NCI-H1417 treated with DMSO at 0.1 percent for 48 hours (cell line): ENCODE measurements at regions not wholly inside any gene's neighbourhood (a gene's known extent, or its start where the extent isn't known, plus 50 kb on each side); places are given as distances from the start of the nearest gene placed in this dataset.
"Not testable (repeated sequence)": the region's sequence is repeated elsewhere in the genome, so short reads cannot be mapped to it uniquely, and the experiment has no call there.

ENCODE experiments used
- DNase-seq: peaks from one replicate; lab custom pipeline; 2025; lab: John Stamatoyannopoulos, UW

DNA sequence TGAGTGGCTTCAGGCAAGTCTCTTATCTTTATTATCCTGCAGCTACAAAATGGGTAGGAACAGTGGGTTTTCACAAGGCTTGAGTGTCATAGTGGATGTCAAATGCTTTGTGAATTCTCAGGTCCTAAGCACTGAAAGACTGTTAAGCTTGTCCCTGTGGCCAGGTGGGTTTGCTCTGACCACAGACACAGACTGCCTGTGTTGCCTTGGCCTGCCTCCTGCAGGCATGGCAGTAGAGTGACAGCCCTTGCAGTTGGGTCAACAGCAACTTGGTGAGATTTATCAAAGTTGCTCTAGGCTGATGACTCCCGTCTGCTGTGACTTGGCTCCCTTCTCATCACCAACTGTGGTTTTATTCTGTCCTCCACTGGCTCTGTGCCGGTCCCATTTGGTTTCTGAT is 520.0 kb upstream of the CCDC196 start:
- DNase-seq, result no peak

DNA sequence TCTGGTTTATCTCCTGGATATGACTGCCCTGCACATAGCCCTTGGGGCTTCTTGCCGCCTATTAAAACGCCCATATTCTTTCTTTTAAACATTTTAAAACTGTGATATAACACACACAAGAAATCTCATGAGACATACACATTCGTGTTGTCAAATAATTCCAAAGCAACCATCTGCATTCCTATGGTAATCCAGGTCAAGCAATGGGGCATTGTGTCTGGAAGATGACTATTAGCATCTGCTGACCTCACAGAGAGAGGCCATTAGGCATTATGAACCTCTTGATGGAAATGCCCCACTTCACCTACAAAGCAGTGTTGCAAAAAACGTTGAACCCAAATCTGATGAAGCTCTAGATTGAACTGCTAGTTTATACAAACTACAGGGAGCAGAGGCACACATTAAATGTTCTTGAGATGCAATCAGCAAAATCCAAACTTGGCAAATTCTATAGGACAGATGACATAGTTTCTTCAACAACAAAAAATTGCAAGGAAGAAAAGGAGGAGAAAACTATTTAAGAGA is 513.8 kb upstream of the CCDC196 start:
- no peak for DNase-seq

DNA sequence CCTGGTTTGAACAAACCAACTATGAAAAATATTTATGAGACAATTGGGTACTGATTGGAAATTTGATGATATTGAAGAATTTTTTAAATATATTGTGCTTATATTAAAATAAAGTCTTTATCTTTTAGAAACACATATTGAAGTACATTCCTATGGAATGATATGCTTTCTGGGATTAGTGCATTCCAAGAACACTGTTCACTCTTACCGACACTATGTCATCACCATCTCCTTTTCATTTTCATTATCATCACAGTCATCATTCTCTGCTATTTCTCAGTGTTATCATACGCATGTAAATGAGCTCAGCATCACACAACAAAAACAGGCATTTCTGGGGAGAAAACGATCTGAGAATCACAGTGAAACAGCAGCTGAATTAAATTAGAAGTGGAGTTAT is 513.3 kb upstream of the CCDC196 start:
- no peak for DNase-seq

DNA sequence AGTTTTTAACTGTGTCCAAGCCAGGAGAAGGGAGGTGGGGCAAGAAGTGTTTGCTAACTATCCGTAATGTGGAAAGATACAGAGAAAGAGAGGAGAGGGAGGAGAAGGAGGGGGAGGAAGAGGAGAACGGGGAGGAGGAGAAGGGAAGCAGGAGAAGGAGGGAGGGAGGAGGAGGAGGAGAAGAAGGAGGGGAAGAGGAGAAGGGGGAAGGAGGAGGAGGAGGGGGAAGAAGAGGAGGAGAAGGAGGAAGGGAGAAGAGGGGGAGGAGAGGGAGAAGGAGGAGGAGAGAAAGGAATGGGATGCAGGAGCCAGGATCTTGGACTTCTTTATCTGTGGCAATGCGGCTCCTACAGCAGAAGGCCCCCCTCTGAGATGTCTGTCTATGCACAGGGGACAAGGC is 510.3 kb upstream of the CCDC196 start:
- DNase-seq, result no peak

DNA sequence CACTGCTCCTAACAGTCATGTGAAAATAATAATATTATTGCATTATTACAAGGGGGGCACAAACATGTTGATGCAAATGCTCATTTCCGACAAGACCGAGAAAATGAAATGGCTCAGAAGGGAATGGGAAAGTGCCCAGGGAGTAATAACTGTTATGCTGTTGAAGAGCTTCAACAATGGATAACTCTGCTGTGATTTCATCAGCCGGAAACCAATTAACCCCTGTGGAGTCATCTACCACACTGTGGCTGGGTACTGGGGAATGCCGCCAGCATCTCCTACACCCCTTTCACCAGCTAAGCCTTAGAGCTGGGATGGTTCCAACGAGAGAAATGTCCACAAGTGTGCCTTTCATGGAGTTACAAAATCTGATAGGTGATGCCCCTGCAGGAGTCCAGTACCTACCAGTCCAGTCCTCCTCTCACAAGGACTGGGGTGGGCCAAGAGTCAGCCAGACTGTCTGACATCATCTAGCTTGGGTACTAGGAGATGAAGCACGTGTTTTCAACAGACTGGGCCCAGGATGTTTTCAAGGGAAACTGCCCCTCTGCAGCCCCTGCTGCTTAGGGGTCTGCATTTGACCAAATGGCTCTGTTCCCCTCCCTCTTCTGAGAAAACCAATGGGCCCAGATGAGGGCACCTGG is 509.3 kb upstream of the CCDC196 start:
- DNase-seq, result no peak

DNA sequence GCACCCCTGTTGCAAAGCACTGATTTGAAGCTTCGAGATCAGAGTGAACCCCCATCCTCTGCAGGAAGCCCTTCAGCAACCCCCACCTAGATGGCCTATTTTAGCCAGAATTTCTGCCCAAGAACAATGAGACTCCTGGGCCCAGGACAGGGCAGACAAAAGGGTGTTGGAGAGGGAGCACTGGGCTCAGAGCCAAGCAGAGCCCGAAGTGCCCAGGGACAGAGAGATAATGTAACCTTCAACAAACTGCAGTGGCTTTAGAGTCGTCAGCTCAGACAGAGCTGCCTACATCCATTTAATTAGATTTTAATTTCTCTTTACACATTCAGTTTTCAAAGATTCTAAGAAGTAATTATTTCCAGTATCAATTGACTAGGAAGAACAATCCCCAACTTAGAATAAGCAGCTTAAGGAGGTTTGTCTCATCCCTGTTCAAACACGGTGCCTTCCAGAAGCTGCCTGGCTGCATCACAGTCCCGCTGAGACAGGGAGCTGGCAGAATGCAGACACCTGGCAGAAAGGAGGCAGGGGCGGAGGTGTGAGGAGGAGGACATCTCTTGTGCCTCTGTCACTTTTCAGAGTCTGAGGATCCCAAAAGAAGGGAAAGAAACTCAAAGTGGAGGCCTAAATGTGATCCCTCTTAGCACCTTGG is 504.9 kb upstream of the CCDC196 start:
- DNase-seq, result no peak

DNA sequence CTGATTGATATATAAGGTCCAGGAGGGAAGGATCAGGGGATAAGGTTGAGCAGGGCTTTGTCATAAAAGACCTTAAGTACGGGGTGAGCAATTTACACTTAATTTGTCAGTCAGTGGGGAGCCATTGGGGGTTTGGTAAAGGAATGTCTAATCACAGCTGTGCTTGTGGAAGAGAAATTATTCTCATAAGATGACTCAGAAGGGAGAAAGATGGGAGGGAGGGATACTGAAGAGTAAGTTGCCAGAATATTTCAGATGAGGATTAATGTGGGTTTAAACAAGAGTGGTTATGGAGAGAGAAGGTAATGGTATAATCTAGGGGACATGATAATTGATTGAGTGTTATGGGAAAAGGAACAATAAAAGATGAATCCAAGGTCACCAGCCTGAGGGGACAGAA is 500.1 kb upstream of the CCDC196 start:
- no peak for DNase-seq

DNA sequence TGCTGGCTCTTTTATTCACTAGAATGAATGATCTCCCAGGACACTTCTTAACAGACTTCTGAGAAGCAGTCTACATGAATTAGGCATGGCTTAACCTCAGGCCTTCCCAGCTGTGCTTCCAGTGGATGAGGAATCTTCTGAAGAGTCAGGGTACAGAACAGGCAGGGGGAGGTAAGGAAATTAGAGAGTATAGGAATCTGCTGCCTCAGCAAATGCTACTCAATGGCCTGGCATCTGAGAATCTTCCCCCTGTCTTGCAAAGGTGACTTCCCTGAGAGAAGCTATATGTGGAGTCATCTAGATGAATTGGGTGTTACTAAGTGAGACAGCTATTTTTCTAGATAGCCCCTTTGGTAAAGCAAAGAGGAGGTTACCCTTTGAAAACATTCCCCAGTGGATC is 496.2 kb upstream of the CCDC196 start:
- DNase-seq, result no peak

DNA sequence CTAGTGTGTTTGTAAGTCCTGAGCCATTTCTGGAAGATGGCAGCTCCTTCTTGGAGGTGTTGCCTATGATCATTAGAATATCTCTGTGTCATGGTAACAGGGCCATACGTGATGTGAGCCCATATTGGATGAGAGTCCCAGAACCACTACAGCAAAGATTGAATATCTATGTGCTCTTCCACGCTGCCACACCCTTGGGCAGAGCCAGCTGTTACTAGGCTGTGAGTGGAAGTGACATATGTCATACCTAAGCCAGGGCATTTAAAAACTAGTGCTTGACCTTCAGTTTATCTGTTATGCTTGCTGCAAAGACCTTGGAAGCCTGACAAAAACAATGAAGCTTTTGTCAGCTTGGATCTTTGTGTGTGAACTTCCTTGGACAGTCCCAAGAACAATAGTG is 495.1 kb upstream of the CCDC196 start:
- no peak for DNase-seq

DNA sequence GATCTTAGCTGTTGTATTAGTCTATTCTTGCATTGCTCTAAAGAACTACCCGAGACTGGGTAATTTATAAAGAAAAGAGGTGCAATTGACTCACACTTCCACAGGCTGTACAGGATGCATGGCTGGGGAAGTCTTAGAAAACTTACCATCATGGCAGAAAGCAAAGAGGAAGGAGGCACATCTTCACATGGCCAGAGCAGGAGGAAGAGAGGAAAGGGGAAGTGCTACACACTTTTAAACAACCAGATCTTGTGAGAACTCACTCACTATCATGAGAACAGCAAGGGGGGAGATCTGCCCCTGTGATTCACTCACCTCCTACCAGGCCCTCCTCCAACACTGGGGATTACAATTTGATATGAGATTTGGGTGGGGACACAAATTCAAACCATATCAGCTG is 494.2 kb upstream of the CCDC196 start:
- DNase-seq, result not testable (repeated sequence)

DNA sequence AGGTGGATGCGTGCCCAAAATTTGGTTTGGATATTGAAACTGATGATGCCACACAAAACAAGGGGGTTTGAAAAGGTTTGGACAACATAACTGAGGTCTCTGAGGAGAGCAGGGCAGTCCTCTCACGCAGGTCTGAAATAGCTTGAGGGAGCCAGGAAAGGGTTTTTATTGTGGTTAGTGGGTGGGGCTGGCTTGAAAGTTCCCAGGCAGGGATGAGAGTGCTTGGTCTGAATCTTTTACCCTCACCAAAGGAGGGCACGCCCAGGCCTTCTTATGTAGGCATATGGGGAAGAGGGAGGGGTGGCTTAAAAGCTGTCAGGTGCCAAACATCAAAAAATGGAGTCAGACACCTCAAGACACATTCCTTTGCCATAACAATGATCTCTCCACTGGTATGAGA is 493.1 kb upstream of the CCDC196 start:
- DNase-seq, result no peak

DNA sequence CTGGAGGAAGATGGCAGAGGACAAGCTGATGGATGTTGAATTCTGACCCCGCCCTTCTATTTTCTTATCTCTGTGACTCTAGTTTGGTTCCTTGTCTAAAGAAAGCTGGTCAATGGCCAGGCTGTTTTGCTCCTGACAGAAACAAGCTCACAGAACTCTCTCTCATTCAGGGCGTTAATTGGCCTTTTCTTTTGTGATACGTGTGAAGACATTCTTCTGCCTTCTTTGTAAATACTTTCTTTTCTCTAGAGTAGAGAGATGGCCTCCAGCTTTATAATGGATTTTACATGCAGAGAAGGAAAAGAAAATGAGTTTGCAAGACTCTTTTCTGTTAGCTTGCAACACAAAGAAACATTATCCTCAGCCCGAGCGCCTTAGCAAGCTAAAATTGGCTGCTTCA is 492.2 kb upstream of the CCDC196 start:
- no peak for DNase-seq

DNA sequence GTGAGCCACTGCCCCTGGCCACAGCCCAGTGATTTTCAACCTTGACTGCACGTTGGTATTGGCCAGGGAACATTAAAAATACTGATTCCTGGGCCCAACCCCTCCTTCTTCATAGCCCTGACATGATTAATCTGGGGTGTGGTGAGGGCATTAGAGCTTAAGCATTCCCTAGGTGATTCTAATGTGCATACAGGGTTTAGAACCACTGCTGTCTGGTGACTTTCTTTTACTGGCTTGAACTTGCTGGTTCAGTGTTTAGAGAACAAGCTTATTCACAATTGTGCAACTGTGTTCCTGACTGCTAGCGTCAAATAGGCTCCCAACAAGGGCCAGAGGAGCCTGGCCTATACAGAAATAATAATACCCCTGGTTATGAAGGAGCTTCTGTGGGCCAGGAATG is 488.8 kb upstream of the CCDC196 start:
- no peak for DNase-seq

DNA sequence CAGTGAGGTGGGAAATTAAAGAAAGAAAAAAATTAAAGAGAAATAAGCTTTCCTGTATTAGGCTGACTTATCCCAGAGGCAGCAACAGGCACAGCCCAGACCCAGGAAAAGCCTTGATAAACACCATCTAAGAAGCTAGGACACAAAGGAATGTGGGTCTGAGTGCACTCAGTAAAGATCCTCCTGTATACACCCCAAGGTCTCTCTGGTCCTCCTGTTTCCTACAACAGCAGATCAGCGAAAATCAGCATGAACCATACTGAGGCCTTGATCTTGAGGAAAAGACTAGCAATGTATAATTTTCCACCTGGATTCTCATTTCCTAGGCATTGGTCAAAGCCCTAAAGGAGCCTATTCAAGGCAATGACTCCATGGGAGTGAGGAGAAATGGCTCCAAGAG is 486.3 kb upstream of the CCDC196 start:
- DNase-seq, result no peak

DNA sequence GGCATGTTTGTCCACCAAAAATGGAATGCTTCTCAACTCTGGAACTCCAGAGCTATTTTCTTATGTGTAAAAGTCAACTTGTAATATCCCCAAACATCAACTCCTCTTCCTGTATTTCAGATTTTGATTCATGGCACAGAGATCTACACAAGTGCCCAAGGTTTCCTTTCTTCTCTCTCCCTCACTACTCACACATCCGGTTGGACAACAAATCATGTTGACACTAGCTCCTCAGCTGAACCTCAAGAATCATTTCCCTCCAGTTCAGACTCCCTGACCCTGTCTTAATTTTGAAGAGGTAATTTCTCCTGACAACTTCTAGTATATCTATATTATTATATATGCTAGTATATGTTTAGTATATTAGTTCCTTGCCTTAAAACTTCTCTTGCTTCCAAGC is 485.4 kb upstream of the CCDC196 start:
- DNase-seq, result no peak

DNA sequence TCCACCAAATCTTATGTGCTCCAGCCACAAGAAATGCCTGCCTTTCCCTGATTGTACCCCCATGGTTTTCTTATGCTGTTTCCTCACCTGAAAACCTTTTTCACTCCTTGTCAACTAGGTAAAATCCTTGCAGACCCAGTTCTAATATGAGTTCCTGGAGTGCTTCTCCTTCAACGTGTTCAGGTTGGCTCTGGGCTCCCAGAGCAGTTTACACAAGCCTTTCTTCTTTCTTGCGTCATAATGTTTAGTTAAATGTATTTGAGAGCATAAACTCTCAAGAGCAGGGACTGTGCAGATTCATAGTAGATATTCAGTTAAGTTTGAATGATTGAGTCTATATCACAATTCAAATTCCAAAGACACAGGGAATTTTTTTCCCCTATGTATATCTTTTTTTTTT is 484.8 kb upstream of the CCDC196 start:
- DNase-seq, result no peak

DNA sequence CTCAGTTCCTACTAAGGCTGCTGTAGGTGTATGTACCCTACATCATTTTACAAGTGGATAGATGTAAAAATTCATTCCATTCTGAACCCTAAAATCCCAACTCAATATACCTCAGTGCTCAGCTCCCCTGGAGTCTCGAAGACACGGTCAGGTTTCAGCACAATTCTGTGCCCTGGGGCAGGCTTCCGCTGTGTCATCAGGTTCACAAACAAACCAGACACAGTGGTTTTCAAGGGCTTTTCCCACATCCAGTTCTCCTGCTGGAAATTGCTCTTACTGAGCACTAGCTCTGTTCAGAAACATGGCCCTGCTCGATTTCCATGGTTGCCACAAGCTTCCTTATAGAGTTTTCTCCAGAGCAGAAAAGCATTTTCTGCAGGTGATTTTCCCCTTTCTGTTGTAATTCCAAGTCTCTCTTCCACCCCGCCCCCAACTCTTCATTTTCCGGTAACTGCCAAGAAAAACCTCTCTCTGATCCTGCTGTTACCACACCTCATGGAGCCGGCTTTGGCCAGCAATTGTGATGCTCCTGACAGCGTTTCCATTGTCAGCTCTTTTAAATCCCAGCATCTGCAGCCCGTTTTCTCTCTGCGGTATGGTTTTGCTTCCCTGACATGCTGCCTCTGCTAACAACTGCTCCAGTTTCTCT is 483.0 kb upstream of the CCDC196 start:
- no peak for DNase-seq

DNA sequence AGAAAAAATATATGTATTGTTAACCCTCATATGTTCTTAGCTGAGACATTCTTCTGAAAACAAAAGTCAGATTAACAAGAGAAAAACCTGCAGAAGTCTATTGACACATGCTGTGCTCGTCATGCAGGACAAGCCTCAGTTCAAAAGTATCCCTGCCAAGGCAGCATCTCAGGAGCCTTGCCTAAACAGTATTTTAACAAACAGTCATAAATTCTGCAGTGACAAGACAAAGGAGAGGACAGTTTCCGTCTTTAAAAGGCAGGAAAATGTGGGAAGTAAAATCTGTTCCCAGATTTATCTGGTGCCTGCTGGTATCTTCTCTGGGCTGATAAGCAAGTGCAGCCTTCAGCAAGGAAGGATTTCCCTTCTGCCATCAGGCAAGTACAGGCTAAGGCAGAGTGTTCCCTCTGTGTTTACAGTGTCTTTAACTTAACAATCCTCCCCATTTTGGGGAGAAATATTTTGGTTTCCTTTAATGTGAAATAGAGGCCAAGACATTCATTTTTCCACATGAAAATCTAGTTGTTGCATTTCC is 480.2 kb upstream of the CCDC196 start:
- no peak for DNase-seq

DNA sequence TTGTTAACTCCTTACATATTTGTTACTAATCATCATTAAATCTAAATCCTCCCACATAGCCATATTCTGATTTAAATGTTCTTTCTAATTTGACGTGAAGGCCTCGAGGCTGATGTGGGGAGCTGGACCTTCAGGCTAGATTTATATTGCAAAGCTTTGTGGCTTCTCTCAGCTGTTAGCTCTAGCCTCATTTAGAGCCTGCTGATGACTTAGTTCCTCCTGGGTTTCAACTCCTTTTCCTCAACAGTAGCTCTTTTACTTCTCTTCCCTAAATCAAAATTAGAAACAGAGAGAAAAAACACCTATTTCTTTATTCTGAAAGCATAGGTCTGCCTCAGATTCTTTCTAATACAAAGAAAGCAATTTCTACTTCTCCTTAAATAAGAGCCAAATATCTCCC is 477.5 kb upstream of the CCDC196 start:
- no peak for DNase-seq

DNA sequence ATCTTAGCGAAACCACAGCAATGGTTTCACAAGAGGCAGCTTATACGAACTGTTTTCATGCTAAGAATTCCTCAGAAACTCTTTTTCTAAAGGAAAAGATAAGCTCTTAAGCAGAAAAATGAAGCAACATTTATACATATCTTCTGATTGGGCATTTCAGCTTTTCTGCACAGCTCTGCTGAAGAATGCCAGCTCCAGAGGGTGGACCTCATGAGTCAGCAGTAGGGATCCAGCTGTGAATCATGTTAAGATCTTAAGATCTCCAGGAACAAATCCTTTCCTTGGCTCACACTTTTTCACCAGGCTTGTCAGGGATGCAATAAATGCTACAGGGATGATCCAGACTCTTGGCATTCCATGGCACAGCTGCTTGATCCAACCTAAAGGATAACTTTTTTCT is 477.1 kb upstream of the CCDC196 start:
- no peak for DNase-seq

DNA sequence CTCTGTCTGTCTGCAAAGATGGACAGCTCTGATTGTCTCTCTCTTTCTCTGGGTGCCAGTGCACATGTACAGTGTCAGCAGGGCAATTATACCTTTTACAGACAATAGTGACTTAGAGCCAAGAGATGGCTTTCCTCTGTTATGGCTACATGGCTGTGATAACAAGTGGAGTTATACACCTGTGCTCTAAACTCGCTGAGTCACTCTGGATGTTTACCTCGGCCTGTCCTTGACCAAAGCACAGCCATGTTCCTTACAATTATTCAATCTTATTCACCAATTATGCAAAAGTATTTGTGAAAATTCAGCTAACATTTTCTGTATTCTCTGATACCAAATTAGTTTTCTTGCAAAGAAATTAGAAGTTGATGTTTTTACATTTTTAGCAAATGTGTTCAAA is 475.5 kb upstream of the CCDC196 start:
- no peak for DNase-seq

DNA sequence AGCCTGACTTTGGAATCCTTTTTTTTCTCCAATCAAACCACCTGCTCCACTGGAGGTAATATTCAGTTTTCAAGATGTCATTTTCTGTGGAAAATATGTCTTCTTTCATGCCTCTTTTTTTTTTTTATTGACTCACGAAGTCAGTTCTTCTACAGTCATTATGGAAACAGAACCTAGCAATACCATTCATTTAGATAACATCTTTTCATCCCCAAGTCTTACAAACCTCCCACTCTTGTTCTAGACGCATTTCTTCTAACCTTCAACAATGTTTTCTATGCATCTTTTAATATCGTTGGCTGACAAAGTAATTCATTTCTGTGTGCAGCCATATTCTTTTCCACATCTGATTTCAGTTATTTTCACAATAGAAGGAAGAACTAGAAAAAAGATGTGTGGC is 474.3 kb upstream of the CCDC196 start:
- DNase-seq, result no peak

DNA sequence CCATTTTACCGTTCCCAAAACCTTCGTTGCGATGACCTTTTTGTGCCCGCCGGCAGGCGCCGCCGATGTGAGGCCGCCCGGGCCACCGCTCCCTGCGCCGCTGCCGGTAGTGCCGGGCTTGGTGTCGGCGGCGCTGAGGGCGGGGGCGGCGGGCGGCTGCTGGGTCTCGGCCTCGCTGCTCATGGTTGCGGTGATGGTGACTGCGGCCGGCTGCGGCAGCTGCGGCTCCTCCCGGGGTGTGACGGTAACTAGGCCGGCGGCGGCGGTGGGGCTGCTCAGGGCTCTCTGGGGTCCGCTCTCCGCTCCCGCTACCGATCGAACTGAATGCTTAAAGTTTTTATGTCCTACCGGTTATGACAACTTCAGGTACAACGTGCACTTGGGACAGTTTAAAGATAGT is 472.6 kb upstream of the CCDC196 start:
- not testable (repeated sequence) for DNase-seq
